ENCODE measurements at regions not wholly inside any gene's neighbourhood (a gene's known extent, or its start where the extent isn't known, plus 50 kb on each side); places are given as distances from the start of the nearest gene placed in this dataset.

- Histone ChIP-seq H3K9me3 (ENCODE audit: control insufficient read depth, low read length) (no peaks in the 10 kb centered on the region), H3K27ac (no peak overlapping the region), H3K79me2 (no peaks in the 10 kb centered on the region), H3K9ac (no peak overlapping the region), H3K27me3 (ENCODE audit: control insufficient read depth, insufficient read depth, low read length) (no peaks in the 10 kb centered on the region), H3K4me3 (ENCODE audit: low read depth, low read length) (no peak overlapping the region), H3K4me2 (ENCODE audit: low read length) (no peak overlapping the region), H3K4me1 (no peaks in the 10 kb centered on the region), H2AFZ (no peak overlapping the region), H3K36me3 (ENCODE audit: control insufficient read depth, insufficient read depth, low read length) (no peaks in the 10 kb centered on the region)
- TF ChIP-seq CTCF (IDR thresholded peaks at IDR 0.05), result no peak
Observed at GRCh38 chr3:174720717-174721116, 138.4 kb upstream of the NAALADL2 start.

- Histone ChIP-seq H2AFZ (no peak overlapping the region), H3K27me3 (ENCODE audit: control insufficient read depth, insufficient read depth, low read length) (no peaks in the 10 kb centered on the region), H3K36me3 (ENCODE audit: control insufficient read depth, insufficient read depth, low read length) (no peaks in the 10 kb centered on the region), H3K4me1 (no peaks in the 10 kb centered on the region), H3K9me3 (ENCODE audit: control insufficient read depth, low read length) (no peaks in the 10 kb centered on the region), H3K9ac (no peak overlapping the region), H3K4me2 (ENCODE audit: low read length) (no peak overlapping the region), H3K27ac (no peak overlapping the region), H3K79me2 (no peaks in the 10 kb centered on the region), H3K4me3 (ENCODE audit: low read depth, low read length) (no peak overlapping the region)
- no peak for TF ChIP-seq CTCF (IDR thresholded peaks at IDR 0.05)
Observed at GRCh38 chr3:174725303-174725702, 133.8 kb upstream of the NAALADL2 start.

GRCh38 chr3:174737966-174738365 is 121.2 kb upstream of the NAALADL2 start:
- Histone ChIP-seq H3K4me2 (ENCODE audit: low read length) (no peak overlapping the region), H3K79me2 (no peaks in the 10 kb centered on the region), H2AFZ (no peak overlapping the region), H3K9ac (no peak overlapping the region), H3K4me3 (ENCODE audit: low read depth, low read length) (no peak overlapping the region), H3K36me3 (ENCODE audit: control insufficient read depth, insufficient read depth, low read length) (no peaks in the 10 kb centered on the region), H3K27me3 (ENCODE audit: control insufficient read depth, insufficient read depth, low read length) (no peaks in the 10 kb centered on the region), H3K27ac (no peak overlapping the region), H3K9me3 (ENCODE audit: control insufficient read depth, low read length) (no peaks in the 10 kb centered on the region), H3K4me1 (no peaks in the 10 kb centered on the region)
- no peak for TF ChIP-seq CTCF (IDR thresholded peaks at IDR 0.05)

- Histone ChIP-seq H3K4me2 (ENCODE audit: low read length) (no peak overlapping the region), H3K4me3 (ENCODE audit: low read depth, low read length) (no peak overlapping the region), H3K4me1 (no peaks in the 10 kb centered on the region), H3K9me3 (ENCODE audit: control insufficient read depth, low read length) (no peaks in the 10 kb centered on the region), H3K36me3 (ENCODE audit: control insufficient read depth, insufficient read depth, low read length) (no peaks in the 10 kb centered on the region), H3K27me3 (ENCODE audit: control insufficient read depth, insufficient read depth, low read length) (no peaks in the 10 kb centered on the region), H3K27ac (no peak overlapping the region), H3K79me2 (no peaks in the 10 kb centered on the region), H2AFZ (no peak overlapping the region), H3K9ac (no peak overlapping the region)
- TF ChIP-seq CTCF (IDR thresholded peaks at IDR 0.05), result no peak
Observed at GRCh38 chr3:174749143-174749542, 110.0 kb upstream of the NAALADL2 start.

All from parathyroid adenoma (tissue), 2 donors.